ENCODE measurements at regions not wholly inside any gene's neighbourhood (a gene's known extent, or its start where the extent isn't known, plus 50 kb on each side); places are given as distances from the start of the nearest gene placed in this dataset.
A peak's percentile ranks its signal among the peaks of the same experiment; 100 is the strongest.

GRCh38 chr2:6341588-6342129 lies 524.0 kb downstream of the CMPK2 start:
- no peaks in the 10 kb centered on the region for H3K27me3 ChIP-seq
- no peak overlapping the region for H3K27ac ChIP-seq
- no peaks in the 10 kb centered on the region for H3K4me1 ChIP-seq
- H3K9me3 ChIP-seq: no peaks in the 10 kb centered on the region
- intact Hi-C loops (cut with DNase I): no loop called here
- no peak overlapping the region for H3K4me3 ChIP-seq
- TF ChIP-seq CTCF (IDR thresholded peaks at IDR 0.05): no peak
- no peak for DNase-seq (ENCODE audit: low spot score in 2 of 2)
- H3K36me3 ChIP-seq: no peaks in the 10 kb centered on the region

- no peaks in the 10 kb centered on the region for H3K27me3 ChIP-seq
- intact Hi-C loops (cut with DNase I): no loop called here
- TF ChIP-seq CTCF (IDR thresholded peaks at IDR 0.05): no peak
- no peak overlapping the region for H3K27ac ChIP-seq
- H3K36me3 ChIP-seq: no peaks in the 10 kb centered on the region
- H3K4me1 ChIP-seq: no peaks in the 10 kb centered on the region
- no peaks in the 10 kb centered on the region for H3K9me3 ChIP-seq
- no peak for DNase-seq (ENCODE audit: low spot score in 2 of 2)
- H3K4me3 ChIP-seq: no peak overlapping the region
These were observed 523.3 kb downstream of the CMPK2 start for GRCh38 chr2:6342273-6342920.

- no peaks in the 10 kb centered on the region for H3K27me3 ChIP-seq
- intact Hi-C loops (cut with DNase I): no loop called here
- DNase-seq (ENCODE audit: low spot score in 2 of 2): no peak
- no peaks in the 10 kb centered on the region for H3K9me3 ChIP-seq
- H3K4me3 ChIP-seq: no peak overlapping the region
- H3K27ac ChIP-seq: no peak overlapping the region
- no peaks in the 10 kb centered on the region for H3K4me1 ChIP-seq
- no peak for TF ChIP-seq CTCF (IDR thresholded peaks at IDR 0.05)
- no peaks in the 10 kb centered on the region for H3K36me3 ChIP-seq
These were observed 522.6 kb downstream of the CMPK2 start for GRCh38 chr2:6343076-6343475.

GRCh38 chr2:6352247-6352646 lies 513.5 kb downstream of the CMPK2 start:
- Histone ChIP-seq H3K9me3 (no peaks in the 10 kb centered on the region), H3K27ac (no peak overlapping the region), H3K4me3 (no peak overlapping the region), H3K4me1 (no peaks in the 10 kb centered on the region), H3K27me3 (no peaks in the 10 kb centered on the region), H3K36me3 (no peaks in the 10 kb centered on the region)
- intact Hi-C loops (cut with DNase I): no loop called here
- no peak for TF ChIP-seq CTCF (IDR thresholded peaks at IDR 0.05)
- DNase-seq (ENCODE audit: low spot score in 2 of 2): no peak

GRCh38 chr2:6352906-6353515 lies 512.7 kb downstream of the CMPK2 start:
- H3K27ac ChIP-seq: no peak overlapping the region
- no peaks in the 10 kb centered on the region for H3K36me3 ChIP-seq
- no peaks in the 10 kb centered on the region for H3K27me3 ChIP-seq
- no peaks in the 10 kb centered on the region for H3K4me1 ChIP-seq
- H3K4me3 ChIP-seq: no peak overlapping the region
- intact Hi-C loops (cut with DNase I): no loop called here
- TF ChIP-seq CTCF (IDR thresholded peaks at IDR 0.05): peak in 1 of 3 experiments; percentile 15
- no peak for DNase-seq (ENCODE audit: low spot score in 2 of 2)
- H3K9me3 ChIP-seq: no peaks in the 10 kb centered on the region
